ENCODE measurements at regions not wholly inside any gene's neighbourhood (a gene's known extent, or its start where the extent isn't known, plus 50 kb on each side); places are given as distances from the start of the nearest gene placed in this dataset.

DNA sequence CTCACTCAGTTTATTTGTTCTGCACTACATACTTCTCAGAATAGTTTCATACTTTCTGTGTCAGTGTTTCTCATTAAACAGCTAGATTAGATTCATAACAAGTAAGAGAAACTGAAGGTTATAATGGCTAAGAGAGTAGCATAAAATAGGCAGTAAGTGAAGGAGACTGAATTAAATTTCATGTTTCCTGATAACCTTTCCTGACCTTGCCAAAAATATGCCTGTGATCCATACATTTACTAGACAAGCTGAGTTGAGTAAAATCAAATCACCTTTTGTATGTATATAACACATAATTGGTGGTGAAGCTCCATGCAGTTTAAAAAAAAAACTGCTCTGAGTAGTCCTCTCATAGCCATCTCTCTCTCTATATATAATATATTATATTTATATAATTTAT is 545.3 kb upstream of the PCDH20 start:
- TF ChIP-seq, protein P1, sequence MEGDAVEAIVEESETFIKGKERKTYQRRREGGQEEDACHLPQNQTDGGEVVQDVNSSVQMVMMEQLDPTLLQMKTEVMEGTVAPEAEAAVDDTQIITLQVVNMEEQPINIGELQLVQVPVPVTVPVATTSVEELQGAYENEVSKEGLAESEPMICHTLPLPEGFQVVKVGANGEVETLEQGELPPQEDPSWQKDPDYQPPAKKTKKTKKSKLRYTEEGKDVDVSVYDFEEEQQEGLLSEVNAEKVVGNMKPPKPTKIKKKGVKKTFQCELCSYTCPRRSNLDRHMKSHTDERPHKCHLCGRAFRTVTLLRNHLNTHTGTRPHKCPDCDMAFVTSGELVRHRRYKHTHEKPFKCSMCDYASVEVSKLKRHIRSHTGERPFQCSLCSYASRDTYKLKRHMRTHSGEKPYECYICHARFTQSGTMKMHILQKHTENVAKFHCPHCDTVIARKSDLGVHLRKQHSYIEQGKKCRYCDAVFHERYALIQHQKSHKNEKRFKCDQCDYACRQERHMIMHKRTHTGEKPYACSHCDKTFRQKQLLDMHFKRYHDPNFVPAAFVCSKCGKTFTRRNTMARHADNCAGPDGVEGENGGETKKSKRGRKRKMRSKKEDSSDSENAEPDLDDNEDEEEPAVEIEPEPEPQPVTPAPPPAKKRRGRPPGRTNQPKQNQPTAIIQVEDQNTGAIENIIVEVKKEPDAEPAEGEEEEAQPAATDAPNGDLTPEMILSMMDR (IDR thresholded peaks at IDR 0.05): no peak
- no peak for TF ChIP-seq POLR2A (IDR thresholded peaks at IDR 0.05)

Data from ovary (tissue), 3 donors.